Activated naive CD4-positive, alpha-beta T cell treated with anti-CD3 and anti-CD28 coated beads, Interleukin-2, amount 50 U/mL, for 16 hours (primary cell): ENCODE measurements at regions not wholly inside any gene's neighbourhood (a gene's known extent, or its start where the extent isn't known, plus 50 kb on each side); places are given as distances from the start of the nearest gene placed in this dataset.
A peak's percentile ranks its signal among the peaks of the same experiment; 100 is the strongest.
"Not testable (repeated sequence)": the region's sequence is repeated elsewhere in the genome, so short reads cannot be mapped to it uniquely, and the experiment has no call there.

ENCODE experiments used
- DNase-seq: peaks from one replicate; pipeline ENCODE4 v3.0.0-alpha.2; 2020

DNA sequence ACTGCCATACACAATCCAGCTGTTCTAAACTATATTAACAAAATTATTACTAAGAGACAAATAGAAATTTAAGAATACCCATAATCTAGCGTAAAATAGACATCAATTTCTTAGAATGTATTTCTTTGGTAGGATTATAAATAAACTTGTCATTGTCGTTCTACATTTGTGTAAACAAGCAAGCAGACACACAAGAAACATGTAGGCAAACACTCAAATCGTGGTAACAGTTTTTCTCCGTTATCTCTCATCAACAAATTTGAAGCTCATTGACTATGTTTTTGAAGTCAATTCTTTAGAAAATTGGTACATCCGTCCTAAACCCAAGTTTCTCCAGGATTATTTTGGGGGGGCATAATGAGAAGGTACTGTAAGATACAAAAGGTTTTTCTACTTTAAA, 832.2 kb downstream of the DTWD2 start:
- DNase-seq, result no peak

- DNase-seq, result no peak
Measured at GRCh38 chr5:118146824-118147223, 841.5 kb downstream of the DTWD2 start.

DNA sequence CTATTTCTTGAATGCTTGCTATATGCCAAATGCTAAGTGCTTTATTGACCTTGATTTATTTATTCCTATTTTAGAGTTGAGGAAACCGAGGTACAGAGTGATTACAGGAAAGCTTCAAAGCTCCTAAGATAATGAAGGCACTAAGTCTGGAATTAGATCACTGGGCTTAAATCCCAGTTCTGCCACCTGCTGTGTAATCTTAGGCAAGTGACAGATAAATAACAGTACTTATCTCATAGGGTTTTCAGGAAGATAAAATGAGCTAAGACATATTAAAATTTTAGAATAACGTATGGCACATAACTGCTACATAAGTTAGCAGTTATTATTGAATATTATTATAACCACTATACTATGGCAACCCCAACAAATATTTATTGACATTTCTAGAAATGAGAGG, 843.8 kb downstream of the DTWD2 start:
- DNase-seq, result no peak

- DNase-seq, result no peak
Measured at GRCh38 chr5:118139361-118139760, 849.0 kb downstream of the DTWD2 start.

GRCh38 chr5:118126159-118126558, 862.2 kb downstream of the DTWD2 start:
- no peak for DNase-seq

DNA sequence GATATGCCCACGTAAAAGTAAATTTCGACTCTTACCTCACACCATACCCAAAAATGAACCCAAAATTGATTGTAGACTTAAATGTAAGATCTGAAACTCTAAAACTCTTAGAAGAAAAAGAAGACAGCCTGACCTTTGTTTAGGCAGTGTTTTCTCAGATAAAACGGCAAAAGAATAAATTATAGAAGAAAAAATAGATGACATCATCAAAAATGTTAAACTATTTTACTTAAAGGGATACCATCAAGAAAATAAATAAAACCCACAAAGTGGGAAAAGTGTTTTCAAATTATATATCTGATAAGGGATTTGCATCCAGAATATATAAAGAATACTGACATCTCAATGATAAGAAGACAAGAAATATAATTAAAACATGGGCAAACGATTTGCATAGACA, 862.7 kb downstream of the DTWD2 start:
- no peak for DNase-seq

- DNase-seq, result no peak
Measured at GRCh38 chr5:118121258-118121657, 867.1 kb downstream of the DTWD2 start.

DNA sequence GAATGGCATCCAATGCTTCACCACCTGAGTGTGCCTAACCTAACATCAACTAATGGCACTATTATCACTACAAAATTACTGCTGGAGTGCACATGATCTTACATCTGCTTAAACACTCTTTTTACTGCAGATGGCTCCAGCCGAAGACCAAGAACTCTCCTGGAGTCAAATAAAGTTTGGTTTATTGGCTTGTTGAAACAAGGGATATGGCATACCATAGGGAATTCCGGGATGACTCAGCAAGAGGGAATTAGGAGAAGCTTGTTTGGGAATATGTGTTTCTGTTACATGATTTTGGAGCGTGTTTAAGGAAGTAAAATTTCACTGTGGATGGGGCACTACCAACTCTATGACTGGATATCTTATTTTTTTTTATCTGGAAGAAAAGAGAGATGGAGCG, 872.6 kb downstream of the DTWD2 start:
- DNase-seq, result no peak

DNA sequence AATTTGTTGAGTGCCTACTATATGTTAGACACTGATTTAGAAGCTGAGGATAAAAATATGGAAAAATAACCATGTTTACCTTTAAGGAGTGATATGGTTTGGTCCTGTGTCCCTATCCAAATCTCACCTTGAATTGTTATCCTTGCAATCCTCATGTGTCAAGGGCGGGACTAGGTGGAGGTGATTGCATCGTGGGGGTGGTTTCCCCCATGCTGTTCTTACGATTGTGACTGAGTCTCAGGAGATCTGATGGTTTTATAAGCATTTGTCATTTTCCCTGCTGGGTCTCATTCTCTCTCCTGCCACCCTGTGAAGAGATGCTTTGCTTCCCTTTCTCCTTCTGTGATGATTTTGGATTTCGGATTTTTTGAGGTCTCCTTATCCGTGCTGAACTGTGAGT, 876.4 kb downstream of the DTWD2 start:
- no peak for DNase-seq

GRCh38 chr5:118107246-118107645, 881.1 kb downstream of the DTWD2 start:
- DNase-seq, result not testable (repeated sequence)

GRCh38 chr5:118098716-118099115, 889.6 kb downstream of the DTWD2 start:
- DNase-seq, result no peak

GRCh38 chr5:118095115-118095514, 893.2 kb downstream of the DTWD2 start:
- no peak for DNase-seq

- DNase-seq, result no peak
Measured at GRCh38 chr5:118088448-118088847, 899.9 kb downstream of the DTWD2 start.

DNA sequence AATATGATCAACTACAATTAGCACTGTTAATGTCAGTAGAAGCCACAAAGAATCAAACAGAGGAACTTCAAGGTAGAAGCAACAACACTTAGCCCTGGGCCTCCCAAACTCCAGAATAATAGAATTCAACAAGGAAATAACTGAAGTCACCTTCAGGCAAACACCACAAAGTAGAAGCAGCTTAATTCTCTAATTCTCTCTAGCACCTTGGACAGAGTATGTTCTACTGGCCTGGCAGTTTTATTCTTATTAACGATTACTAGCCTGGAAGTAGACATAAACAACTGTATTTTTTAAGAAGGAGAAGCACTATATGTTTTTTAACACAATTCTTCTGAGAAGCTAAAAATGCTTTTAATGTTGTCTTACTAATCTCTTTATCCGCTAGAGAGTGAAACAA, 911.9 kb downstream of the DTWD2 start:
- DNase-seq, result no peak

DNA sequence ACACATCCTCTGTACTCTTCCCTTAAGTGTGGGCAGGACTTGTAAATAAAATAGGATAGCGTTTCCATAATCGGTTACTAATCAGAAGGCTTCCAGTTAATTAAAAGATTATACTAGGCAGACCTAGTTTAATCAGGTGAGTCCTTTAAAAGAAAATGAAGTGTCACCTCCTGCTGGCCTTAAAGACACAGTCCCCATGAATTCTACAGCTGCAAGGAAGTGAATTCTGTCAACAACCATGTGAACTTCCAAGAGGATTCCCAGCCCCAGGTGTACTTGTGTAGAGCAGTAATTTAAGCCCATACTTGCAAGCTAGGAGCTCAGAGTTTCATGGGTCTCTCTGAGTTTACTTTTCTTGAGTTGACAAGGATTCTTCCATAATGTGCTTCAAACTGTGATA, 918.3 kb downstream of the DTWD2 start:
- no peak for DNase-seq

DNA sequence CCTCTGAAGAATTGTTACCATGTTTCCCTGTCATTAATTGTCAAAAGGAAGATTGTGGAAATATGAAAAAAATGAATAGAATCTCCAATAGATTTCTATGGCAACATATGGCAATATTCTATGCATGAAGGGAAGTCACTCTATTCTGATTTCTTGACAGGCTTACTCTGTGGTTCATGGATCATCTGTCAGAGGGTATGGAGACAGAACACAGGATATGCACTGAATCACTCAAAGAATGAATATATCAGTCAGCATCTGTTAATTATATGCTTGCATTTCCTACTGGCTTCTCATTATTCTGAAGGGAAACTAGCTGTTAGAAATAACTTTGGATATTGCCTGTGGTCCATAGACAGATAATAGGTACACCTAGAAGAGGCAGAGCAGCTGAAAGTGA, 918.9 kb downstream of the DTWD2 start:
- DNase-seq, result no peak

- no peak for DNase-seq
Measured at GRCh38 chr5:118068886-118069285, 919.5 kb downstream of the DTWD2 start.

DNA sequence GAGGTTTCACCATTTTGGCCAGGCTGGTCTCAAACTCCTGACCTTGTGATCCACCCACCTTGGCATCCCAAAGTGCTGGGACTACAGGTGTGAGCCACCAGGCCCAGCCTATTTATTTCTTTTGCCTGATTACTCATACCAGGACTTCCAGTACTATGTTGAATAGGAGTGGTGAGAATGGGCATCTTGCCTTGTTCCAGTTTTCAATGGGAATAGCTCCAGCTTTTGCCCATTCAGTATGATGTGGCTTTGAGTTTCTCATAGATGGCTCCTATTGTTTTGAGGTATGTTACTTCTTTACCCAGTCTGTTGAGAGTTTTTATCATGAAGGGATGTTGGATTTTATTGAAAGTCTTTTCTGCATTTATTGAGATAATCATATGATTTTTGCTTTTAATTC, 924.5 kb downstream of the DTWD2 start:
- DNase-seq, result not testable (repeated sequence)

DNA sequence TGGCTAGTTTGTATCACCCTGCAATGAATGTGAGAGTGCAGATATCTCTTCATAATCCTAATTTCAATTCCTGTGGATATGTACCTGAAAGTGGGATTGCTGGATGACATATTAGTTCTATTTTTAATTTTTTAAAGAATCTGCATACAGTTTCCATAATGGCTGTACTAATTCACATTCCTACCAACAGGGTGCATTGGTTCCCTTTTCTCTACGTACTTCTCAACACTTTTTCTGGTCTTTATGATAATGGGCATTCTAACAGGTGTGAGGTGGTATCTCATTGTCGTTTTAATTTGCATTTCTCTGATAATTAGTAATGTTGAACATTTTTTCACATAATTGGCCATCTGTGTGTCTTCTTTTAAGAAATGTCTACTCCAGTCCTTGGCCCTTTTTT, 927.5 kb downstream of the DTWD2 start:
- no peak for DNase-seq

DNA sequence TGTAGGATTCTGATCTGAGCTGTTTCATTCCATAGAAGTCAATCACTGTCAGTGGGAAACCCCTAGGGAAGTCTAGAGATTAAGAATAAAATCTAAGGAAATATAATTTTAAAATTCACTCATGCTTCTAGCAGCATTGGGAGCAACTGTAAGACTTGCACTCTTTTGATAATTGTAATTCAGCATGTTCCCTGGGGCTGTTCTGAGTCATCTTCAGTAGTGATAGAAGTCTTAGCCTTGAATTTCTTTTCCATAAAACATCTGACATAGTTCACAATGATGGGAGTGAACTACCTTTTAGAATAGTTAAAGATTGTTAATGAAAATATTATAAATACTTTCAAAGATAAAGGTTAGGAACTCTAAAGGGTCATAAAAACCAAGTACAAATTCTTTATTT, 935.8 kb downstream of the DTWD2 start:
- no peak for DNase-seq

- no peak for DNase-seq
Measured at GRCh38 chr5:118044169-118044568, 944.2 kb downstream of the DTWD2 start.

DNA sequence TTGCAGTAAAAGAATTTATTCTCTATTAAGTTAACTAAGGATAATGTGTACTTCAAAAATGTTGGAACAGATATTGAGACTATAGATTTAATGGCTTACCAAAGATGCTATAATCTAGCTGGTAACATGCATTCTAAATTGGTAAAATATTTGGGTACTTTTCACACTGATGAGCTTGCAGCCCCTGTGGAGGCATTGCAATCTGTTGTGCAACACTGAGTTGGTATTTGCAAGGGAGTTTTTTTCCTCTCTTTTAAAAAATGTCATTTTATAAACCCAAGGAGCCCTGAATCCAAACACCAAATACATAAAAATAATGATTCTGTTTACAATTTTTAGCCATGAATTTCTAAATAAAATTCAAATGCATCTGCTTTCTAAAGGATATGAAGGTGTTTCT, 944.8 kb downstream of the DTWD2 start:
- DNase-seq, result no peak

DNA sequence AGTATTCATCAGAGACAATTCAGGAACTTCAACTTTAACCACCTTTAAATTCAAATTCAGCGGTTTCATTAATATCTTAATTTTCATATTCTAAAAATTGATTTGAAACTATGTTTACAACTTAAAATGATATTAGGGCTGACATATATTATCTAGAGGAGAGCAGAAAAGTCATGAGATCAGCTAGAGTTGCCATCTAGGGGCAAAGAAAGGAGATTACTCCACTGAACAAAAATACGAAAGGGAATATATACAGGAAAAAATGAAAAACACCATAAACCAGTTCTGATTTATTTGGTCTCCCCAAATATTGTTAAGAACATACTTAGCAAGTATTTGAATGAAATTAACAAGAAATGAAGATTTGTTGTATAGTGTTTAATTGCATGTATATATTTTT, 946.3 kb downstream of the DTWD2 start:
- DNase-seq, result no peak

DNA sequence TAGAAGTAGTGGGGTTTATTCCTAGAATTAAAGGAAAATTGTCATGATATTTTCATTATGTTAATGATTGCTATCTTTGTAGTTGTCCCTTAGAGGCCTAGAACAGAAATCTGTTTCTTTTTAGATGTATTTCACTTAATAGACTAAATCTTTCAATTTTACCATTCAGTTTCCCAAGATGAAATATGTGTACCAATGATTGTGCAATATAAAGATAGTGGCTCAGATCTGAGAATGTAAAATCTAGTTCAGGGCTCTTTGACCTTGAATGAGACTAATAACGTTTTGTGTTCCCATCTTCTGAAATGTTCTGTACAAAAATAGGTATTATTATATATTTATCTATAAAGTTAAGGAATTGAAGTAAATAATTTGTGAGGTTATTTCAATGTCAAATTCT, 947.9 kb downstream of the DTWD2 start:
- DNase-seq, result no peak

- DNase-seq, result peak; percentile 8
Measured at GRCh38 chr5:118033686-118034338, 954.5 kb downstream of the DTWD2 start.

DNA sequence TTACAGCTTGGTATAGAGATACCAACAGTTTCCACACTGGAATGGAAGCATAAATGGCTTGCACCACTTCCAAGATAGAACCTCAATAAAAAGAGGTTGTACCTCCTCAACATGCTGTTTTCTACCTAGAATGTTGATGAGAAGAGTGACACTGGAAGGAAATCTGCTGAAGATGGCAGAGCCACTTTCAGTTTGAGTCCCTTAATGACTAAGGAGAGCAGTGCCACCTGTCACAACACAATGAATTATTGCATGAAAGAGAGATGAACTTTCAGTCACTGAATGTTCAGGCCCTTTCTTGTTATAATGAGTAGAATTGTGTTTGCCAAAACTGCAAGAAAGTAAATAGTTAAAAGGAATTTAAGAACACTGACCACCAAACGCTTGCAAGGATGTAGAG, 958.5 kb downstream of the DTWD2 start:
- DNase-seq, result no peak
